ENCODE measurements at regions not wholly inside any gene's neighbourhood (a gene's known extent, or its start where the extent isn't known, plus 50 kb on each side); places are given as distances from the start of the nearest gene placed in this dataset.

DNA sequence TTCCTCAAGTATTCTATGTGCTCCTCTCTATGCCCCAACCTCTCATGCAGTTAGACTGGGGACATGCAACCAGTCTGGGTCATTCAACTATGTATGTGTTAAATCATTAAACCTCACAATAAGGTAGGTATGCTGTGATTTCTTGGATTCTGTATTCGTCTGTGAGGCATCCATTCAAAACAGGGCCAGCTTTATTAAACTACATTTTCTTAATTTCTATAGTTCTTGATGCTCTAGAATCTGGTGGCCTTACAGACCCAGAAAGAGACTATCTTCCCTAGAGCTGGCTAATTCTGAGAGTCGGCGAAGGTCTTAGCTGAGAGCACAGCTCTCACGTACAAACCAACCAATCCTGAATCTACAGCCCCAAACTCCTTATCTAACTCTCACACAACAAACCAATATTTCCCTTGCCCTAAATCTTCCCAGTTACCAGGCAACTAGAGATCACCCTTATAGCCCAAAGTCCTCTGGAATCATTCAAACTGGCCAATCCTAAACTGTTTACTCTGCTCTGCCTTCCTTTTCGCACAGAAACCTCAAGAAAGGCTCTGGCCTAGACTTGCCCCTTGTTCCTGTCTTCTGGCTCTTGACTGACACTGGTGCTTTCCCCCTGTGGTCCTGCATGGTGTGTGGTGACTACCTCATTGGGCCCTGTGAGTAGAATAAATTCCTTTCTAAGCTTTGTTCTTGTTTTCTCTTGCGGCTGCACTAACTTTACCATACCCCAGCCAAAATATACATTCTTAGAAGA lies 203.5 kb upstream of the TET2 start:
- Mint-ChIP-seq H3K27ac (ENCODE audit: low read depth, unreplicated experiment) (no peak overlapping the region), H3K9me3 (ENCODE audit: unreplicated experiment) (no peaks in the 10 kb centered on the region), H3K4me3 (ENCODE audit: unreplicated experiment) (no peak overlapping the region), H3K27me3 (ENCODE audit: insufficient read depth, unreplicated experiment) (no peaks in the 10 kb centered on the region), H3K36me3 (ENCODE audit: insufficient read depth, unreplicated experiment) (no peaks in the 10 kb centered on the region), H3K4me1 (ENCODE audit: insufficient read depth, unreplicated experiment) (no peaks in the 10 kb centered on the region)
- BruUV-seq (replicated peaks), result no TSS peak
- no peak for TF ChIP-seq CTCF (IDR thresholded peaks at IDR 0.05; ENCODE audit: unreplicated experiment)
- ChIA-PET POLR2A (no interaction called here), CTCF (no interaction called here)
- DNase-seq (ENCODE audit: unreplicated experiment), result no peak
- intact Hi-C loops (cut with micrococcal nuclease), result no loop called here

GRCh38 chr4:104944596-104944995 lies 202.1 kb upstream of the TET2 start:
- Mint-ChIP-seq H3K27ac (ENCODE audit: low read depth, unreplicated experiment) (no peak overlapping the region), H3K9me3 (ENCODE audit: unreplicated experiment) (no peaks in the 10 kb centered on the region), H3K4me1 (ENCODE audit: insufficient read depth, unreplicated experiment) (no peaks in the 10 kb centered on the region), H3K36me3 (ENCODE audit: insufficient read depth, unreplicated experiment) (no peaks in the 10 kb centered on the region), H3K4me3 (ENCODE audit: unreplicated experiment) (no peak overlapping the region), H3K27me3 (ENCODE audit: insufficient read depth, unreplicated experiment) (no peaks in the 10 kb centered on the region)
- ChIA-PET CTCF (interaction anchor here (1.1 kb wide), 1 partner anchor 13 kb away, joined by 3 read pairs; no protein-coding TSS in a partner anchor), POLR2A (no interaction called here)
- no peak for TF ChIP-seq CTCF (IDR thresholded peaks at IDR 0.05; ENCODE audit: unreplicated experiment)
- no peak for DNase-seq (ENCODE audit: unreplicated experiment)
- no TSS peak for BruUV-seq (replicated peaks)
- intact Hi-C loops (cut with micrococcal nuclease), result no loop called here

DNA sequence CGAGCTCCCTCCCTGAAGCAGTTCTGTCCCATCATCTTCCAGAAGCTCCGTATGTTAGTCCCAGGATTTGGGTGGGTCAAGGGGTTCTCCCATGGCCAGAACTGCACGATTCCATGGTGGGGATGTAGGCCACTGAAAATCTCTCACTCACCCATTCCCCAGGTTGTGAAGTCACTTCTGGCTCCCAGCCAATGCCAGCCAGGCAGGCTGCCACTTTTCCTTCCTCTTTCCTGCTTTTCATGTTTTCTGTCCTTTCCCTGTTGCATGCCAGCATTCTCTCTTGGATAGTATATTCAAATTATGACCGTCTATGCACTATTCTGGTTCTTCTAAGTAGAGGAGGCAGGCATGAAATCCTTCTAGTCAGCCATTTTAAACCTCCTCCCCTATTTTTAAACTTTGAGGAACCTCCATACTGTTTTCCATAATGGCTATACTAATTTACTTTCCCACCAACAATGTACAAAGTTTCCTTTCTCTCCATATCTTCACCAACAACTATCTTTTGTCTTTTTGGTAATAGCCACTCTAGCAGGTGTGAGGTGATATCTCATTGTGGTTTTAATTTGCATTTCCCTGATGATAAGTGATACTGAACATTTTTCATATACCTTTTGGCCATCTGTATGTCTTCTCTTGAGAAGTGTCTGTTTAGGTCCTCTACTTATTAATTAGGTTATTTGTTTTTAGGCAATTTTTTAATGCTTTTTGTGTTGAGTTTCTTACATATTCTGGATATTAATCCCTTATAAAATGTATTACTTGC lies 182.1 kb upstream of the TET2 start:
- Mint-ChIP-seq H3K4me1 (ENCODE audit: insufficient read depth, unreplicated experiment) (peaks cover 15% of the 10 kb centered on the region), H3K27ac (ENCODE audit: low read depth, unreplicated experiment) (no peak overlapping the region), H3K36me3 (ENCODE audit: insufficient read depth, unreplicated experiment) (no peaks in the 10 kb centered on the region), H3K27me3 (ENCODE audit: insufficient read depth, unreplicated experiment) (no peaks in the 10 kb centered on the region), H3K4me3 (ENCODE audit: unreplicated experiment) (no peak overlapping the region), H3K9me3 (ENCODE audit: unreplicated experiment) (peaks cover 8% of the 10 kb centered on the region)
- no peak for TF ChIP-seq CTCF (IDR thresholded peaks at IDR 0.05; ENCODE audit: unreplicated experiment)
- BruUV-seq (replicated peaks), result no TSS peak
- POLR2A ChIA-PET, result no interaction called here
- CTCF ChIA-PET, result no interaction called here
- no peak for DNase-seq (ENCODE audit: unreplicated experiment)
- intact Hi-C loops (cut with micrococcal nuclease), result no loop called here

DNA sequence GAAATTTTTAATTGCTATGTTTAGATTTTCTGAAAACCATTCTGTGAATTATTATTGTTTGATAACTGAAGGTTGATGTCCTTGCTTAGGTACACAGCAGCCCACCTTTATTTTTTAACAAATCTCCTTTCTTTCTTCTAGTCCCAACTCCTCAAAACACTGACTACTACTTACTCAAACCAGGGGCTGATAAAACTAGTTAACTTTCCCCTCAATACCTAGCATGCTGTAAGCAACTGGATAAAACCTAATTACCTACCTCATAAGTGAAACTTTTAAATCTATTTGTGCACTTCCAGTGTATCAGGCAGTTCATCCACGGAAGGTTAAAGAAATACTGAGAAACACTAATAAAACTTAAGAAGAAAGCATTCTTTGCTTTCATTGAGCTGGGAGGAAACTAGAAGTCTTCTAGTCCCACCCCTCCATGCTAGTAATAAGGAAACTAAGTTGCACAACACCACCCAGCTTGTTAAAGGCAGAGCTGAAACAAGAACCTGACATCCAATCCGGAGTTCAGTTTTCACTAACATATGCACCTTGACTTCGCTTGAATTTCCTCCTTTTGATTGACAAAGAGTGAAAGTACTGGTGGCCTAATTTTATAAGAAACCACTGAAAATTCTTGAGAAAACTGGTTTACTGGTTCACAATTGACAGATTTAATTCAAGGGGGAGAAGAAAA lies 180.2 kb upstream of the TET2 start:
- ChIA-PET POLR2A (interaction anchor here (1.0 kb wide), 1 partner anchor 57 kb away, joined by 4 read pairs; no protein-coding TSS in a partner anchor), CTCF (no interaction called here)

More for the DNA sequence above, 180.2 kb upstream of the TET2 start:
- peaks cover 25% of the 10 kb centered on the region for H3K4me1 Mint-ChIP-seq (ENCODE audit: insufficient read depth, unreplicated experiment)
- peak; percentile 55 for DNase-seq (ENCODE audit: unreplicated experiment)
- no peaks in the 10 kb centered on the region for H3K36me3 Mint-ChIP-seq (ENCODE audit: insufficient read depth, unreplicated experiment)
- no TSS peak for BruUV-seq (replicated peaks)
- H3K27ac Mint-ChIP-seq (ENCODE audit: low read depth, unreplicated experiment), result peak overlapping the region; percentile 25
- no peak overlapping the region for H3K4me3 Mint-ChIP-seq (ENCODE audit: unreplicated experiment)
- TF ChIP-seq CTCF (IDR thresholded peaks at IDR 0.05; ENCODE audit: unreplicated experiment), result no peak
- intact Hi-C loops (cut with micrococcal nuclease), result no loop called here
- H3K27me3 Mint-ChIP-seq (ENCODE audit: insufficient read depth, unreplicated experiment), result no peaks in the 10 kb centered on the region
- peaks cover 7% of the 10 kb centered on the region for H3K9me3 Mint-ChIP-seq (ENCODE audit: unreplicated experiment)

Measured in MCF 10A (cell line).